ENCODE measurements at regions not wholly inside any gene's neighbourhood (a gene's known extent, or its start where the extent isn't known, plus 50 kb on each side); places are given as distances from the start of the nearest gene placed in this dataset.

DNA sequence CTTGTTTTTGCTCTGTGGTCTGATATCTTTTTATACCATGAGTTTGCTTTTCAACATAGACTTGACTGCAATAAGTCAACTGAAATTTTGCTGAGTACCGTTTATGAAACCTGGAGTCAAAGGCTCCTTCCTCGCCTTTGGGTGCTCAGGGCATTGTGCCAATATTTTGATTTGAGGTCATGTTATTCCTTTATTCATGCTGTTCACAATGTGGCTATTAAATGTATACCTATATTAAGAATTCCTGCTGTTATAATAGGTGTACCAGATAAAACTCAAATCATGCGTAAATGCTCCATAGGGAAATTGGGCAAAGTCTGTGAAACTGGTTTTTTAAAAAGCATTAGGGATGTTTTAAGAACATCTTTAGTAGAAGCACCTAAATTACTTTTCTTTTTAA is 334.0 kb upstream of the NUDT12 start:
- no peak for DNase-seq (ENCODE audit: low read depth, low spot score)
- ChIA-PET POLR2A (no interaction called here), CTCF (interaction anchor here (1.1 kb wide), 1 partner anchor 88 kb away, joined by 3 read pairs; no protein-coding TSS in a partner anchor)
- TF ChIP-seq, protein P1, sequence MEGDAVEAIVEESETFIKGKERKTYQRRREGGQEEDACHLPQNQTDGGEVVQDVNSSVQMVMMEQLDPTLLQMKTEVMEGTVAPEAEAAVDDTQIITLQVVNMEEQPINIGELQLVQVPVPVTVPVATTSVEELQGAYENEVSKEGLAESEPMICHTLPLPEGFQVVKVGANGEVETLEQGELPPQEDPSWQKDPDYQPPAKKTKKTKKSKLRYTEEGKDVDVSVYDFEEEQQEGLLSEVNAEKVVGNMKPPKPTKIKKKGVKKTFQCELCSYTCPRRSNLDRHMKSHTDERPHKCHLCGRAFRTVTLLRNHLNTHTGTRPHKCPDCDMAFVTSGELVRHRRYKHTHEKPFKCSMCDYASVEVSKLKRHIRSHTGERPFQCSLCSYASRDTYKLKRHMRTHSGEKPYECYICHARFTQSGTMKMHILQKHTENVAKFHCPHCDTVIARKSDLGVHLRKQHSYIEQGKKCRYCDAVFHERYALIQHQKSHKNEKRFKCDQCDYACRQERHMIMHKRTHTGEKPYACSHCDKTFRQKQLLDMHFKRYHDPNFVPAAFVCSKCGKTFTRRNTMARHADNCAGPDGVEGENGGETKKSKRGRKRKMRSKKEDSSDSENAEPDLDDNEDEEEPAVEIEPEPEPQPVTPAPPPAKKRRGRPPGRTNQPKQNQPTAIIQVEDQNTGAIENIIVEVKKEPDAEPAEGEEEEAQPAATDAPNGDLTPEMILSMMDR (IDR thresholded peaks at IDR 0.05; ENCODE audit: insufficient read depth, low read length, missing control alignments) = no peak
- no peak overlapping the region for H3K4me3 ChIP-seq (ENCODE audit: low read depth, low read length)

DNA sequence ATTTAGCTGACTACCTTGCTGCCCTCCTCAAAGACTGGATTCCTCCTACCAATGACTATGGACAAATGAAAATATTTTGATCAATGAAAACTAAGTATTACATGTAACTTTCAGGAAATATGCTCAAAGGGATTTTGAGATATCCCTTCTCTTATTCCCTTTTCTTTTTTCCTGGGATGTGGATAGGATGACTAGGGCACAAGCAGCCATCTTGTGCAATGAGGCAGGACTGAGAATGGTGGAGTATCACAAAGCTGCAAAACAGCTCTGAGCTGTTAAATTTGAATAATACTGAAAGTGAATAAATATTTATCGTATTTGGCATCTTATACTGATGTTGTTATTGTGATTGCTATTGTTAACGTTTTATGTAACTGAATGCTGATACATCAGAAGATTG is 333.1 kb upstream of the NUDT12 start:
- H3K4me3 ChIP-seq (ENCODE audit: low read depth, low read length) = no peak overlapping the region
- CTCF ChIA-PET = interaction anchor here (0.7 to 1.1 kb wide), 2 partner anchors 13 to 87 kb away, joined by 3 read pairs; no protein-coding TSS in a partner anchor
- POLR2A ChIA-PET = no interaction called here
- TF ChIP-seq, protein P1 (IDR thresholded peaks at IDR 0.05; ENCODE audit: insufficient read depth, low read length, missing control alignments) = no peak
- no peak for DNase-seq (ENCODE audit: low read depth, low spot score)

DNA sequence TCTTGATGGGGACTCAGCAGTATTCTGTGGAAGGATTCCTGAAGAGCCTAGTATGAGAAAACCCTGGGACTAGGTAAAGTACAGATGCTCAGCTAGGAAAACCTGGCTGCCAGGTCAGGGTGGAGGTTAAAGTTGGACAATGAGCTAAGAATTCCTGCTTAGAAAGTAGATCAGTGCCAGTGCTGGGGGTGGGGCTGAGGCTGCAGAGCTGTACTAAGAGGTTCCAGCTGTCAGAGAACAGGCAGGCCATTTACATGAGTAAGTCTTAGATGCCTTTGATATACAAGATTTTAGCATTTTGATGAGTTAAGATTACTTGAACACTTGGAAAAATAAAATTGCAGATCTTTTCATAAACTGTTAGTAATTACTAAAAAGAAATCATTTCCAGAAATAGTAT is 332.3 kb upstream of the NUDT12 start:
- TF ChIP-seq, protein P1 (IDR thresholded peaks at IDR 0.05; ENCODE audit: insufficient read depth, low read length, missing control alignments) = no peak
- no peak overlapping the region for H3K4me3 ChIP-seq (ENCODE audit: low read depth, low read length)
- DNase-seq (ENCODE audit: low read depth, low spot score) = no peak
- CTCF ChIA-PET = interaction anchor here (0.7 kb wide), 1 partner anchor 13 kb away, joined by 3 read pairs; no protein-coding TSS in a partner anchor
- POLR2A ChIA-PET = no interaction called here

DNA sequence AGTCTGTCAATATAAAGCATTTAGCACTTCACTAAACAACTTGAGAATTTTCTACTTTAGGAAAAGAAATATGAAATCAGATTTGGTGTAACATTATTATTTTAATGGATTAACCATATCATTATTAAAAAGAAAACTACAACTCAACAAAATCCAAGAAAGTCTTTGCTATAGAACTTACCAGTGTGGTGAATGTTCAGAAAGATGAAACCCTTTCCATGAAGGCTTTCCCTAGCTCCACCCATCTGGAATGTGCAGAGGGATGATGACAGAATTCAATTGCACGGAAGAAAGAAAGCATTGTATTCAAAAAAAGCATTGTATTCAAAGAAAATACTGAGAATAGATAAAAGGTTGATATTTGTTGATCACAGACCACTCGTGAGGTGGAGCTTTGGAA is 328.6 kb upstream of the NUDT12 start:
- TF ChIP-seq, protein P1 (IDR thresholded peaks at IDR 0.05; ENCODE audit: insufficient read depth, low read length, missing control alignments) = no peak
- no peak overlapping the region for H3K4me3 ChIP-seq (ENCODE audit: low read depth, low read length)
- ChIA-PET POLR2A (no interaction called here), CTCF (interaction anchor here (1.3 to 1.4 kb wide), 2 partner anchors 83 to 288 kb away, joined by 3 to 4 read pairs; no protein-coding TSS in a partner anchor)
- no peak for DNase-seq (ENCODE audit: low read depth, low spot score)

DNA sequence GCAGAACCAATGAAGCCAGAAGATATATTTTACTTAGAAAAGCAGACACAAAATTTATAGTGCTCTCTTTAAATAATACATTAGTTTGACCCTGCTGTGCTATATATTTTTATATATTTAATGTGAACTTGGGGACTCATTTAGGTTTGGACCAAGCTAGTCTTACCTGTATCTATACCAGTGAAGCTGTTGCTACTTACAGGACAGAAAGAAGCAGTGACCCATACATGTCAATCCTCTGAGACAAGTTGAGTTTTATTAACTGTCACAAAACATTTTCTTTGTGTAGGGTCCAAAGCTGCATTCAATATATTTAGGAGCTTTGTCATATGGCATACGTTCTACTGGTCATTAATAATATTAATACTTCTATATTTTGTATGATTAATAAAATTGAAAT is 327.7 kb upstream of the NUDT12 start:
- CTCF ChIA-PET = interaction anchor here (1.3 to 1.4 kb wide), 2 partner anchors 82 to 289 kb away, joined by 3 to 4 read pairs; no protein-coding TSS in a partner anchor
- DNase-seq (ENCODE audit: low read depth, low spot score) = no peak
- TF ChIP-seq, protein P1 (IDR thresholded peaks at IDR 0.05; ENCODE audit: insufficient read depth, low read length, missing control alignments) = no peak
- H3K4me3 ChIP-seq (ENCODE audit: low read depth, low read length) = no peak overlapping the region
- POLR2A ChIA-PET = no interaction called here

DNA sequence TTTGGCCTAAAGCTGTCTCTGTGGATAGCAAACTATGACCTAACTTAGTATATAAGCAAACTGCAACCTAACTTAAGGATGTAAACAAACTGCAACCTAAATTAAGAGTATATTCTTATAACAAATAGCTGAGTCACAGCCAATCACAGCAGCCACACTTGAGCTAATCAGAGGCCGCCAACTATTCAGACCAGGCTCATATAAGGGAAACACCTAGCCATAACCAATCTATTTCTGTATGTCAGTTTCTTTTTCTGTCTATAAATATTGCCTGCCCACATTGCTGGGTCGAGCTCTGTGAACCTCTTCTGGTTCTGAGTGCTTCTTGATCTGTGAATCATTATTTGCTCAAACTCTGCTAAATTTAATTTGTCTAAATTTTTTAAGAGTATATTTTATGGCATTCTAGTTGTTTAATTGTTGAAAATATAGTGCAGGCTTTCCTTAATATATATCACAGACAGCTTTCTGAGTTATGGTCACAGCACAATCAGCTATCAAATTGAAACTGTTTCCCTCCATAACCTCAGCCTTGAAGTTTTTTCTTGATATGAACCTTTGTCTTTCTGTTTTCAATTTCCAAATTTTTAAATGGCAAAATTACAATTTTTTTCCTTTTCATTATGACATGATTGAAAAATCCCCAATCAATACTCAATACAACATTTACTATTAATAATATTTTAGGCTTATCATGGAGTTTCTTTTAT is 327.1 kb upstream of the NUDT12 start:
- POLR2A ChIA-PET = no interaction called here

More for the DNA sequence above, 327.1 kb upstream of the NUDT12 start:
- DNase-seq (ENCODE audit: low read depth, low spot score) = no peak
- CTCF ChIA-PET = interaction anchor here (1.0 to 1.3 kb wide), 2 partner anchors 15 to 81 kb away, joined by 3 read pairs; no protein-coding TSS in a partner anchor
- TF ChIP-seq, protein P1 (IDR thresholded peaks at IDR 0.05; ENCODE audit: insufficient read depth, low read length, missing control alignments) = no peak
- H3K4me3 ChIP-seq (ENCODE audit: low read depth, low read length) = no peak overlapping the region
